Smooth muscle cell (in vitro differentiated cells): ENCODE measurements at regions not wholly inside any gene's neighbourhood (a gene's known extent, or its start where the extent isn't known, plus 50 kb on each side); places are given as distances from the start of the nearest gene placed in this dataset.
A peak's percentile ranks its signal among the peaks of the same experiment; 100 is the strongest.

Experiments used
- DNase-seq: peaks from one replicate; lab custom pipeline; 2025; ENCODE audit not compliant: unreplicated experiment; lab: John Stamatoyannopoulos, UW
- H2AFZ ChIP-seq: fragments of 200-600 bp; sonication (generic); 2 replicates; pipeline ENCODE4 v1.6.0; 2016; ENCODE audit warnings: antibody characterized with exemption, low read depth, mild to moderate bottlenecking
- H3F3A ChIP-seq: fragments of 200-600 bp; sonication (generic); 2 replicates; pipeline ENCODE4 v1.6.0; 2017; ENCODE audit warnings: antibody characterized with exemption, low read depth
- H3K27ac ChIP-seq: fragments of 200-600 bp; sonication (generic); 2 replicates; pipeline ENCODE4 v1.5.1; 2016; ENCODE audit warnings: low read depth, mild to moderate bottlenecking
- H3K27me3 ChIP-seq: fragments of 200-600 bp; sonication (generic); 2 replicates; pipeline ENCODE4 v1.6.1; 2016; ENCODE audit warnings: low read depth, mild to moderate bottlenecking
- H3K36me3 ChIP-seq: fragments of 200-600 bp; sonication (generic); 2 replicates; pipeline ENCODE4 v1.5.1; 2016; ENCODE audit warnings: low read depth
- H3K4me1 ChIP-seq: fragments of 200-600 bp; sonication (generic); 2 replicates; pipeline ENCODE4 v1.5.1; 2016; ENCODE audit warnings: low read depth
- H3K4me2 ChIP-seq: fragments of 200-600 bp; sonication (generic); 2 replicates; pipeline ENCODE4 v1.6.0; 2016; ENCODE audit warnings: mild to moderate bottlenecking
- H3K4me3 ChIP-seq: fragments of 200-600 bp; sonication (generic); 2 replicates; pipeline ENCODE4 v1.5.1; 2016; ENCODE audit warnings: mild to moderate bottlenecking
- H3K79me2 ChIP-seq: fragments of 200-600 bp; sonication (generic); 2 replicates; pipeline ENCODE4 v1.6.0; 2016; ENCODE audit warnings: low read depth, mild to moderate bottlenecking
- H3K9ac ChIP-seq: fragments of 200-600 bp; sonication (generic); 2 replicates; pipeline ENCODE4 v1.6.0; 2016; ENCODE audit warnings: low read depth
- H3K9me3 ChIP-seq: fragments of 200-600 bp; sonication (generic); replicated peaks from 2 replicates; pipeline ENCODE4 v1.5.1; 2016; ENCODE audit warnings: low read depth
- H4K20me1 ChIP-seq: fragments of 200-600 bp; sonication (generic); 2 replicates; pipeline ENCODE4 v1.6.0; 2016; ENCODE audit warnings: low read depth
- CTCF ChIP-seq: fragments of 200-600 bp; sonication (generic); IDR thresholded peaks from 2 replicates; pipeline ENCODE4 v1.5.1; 2017; ENCODE audit warnings: borderline replicate concordance, mild to moderate bottlenecking, antibody characterized with exemption; ENCODE audit not compliant: insufficient read depth, poor library complexity, severe bottlenecking
- WGBS: methylation state at CpG from one replicate; pipeline ENCODE4 v1.1.7; 2016; ENCODE audit warnings: low lambda C conversion rate; 5-methylcytosine and 5-hydroxymethylcytosine counted together

GRCh38 chr9:99746406-99746805, 75.3 kb upstream of the NR4A3 start:
- Histone ChIP-seq H3K9me3 (no peaks in the 10 kb centered on the region), H3K4me2 (no peak overlapping the region), H3K9ac (no peak overlapping the region), H3K27me3 (no peaks in the 10 kb centered on the region), H3K4me3 (no peak overlapping the region), H3K27ac (no peak overlapping the region), H3F3A (no peaks in the 10 kb centered on the region), H3K4me1 (no peaks in the 10 kb centered on the region), H3K79me2 (no peaks in the 10 kb centered on the region), H3K36me3 (no peaks in the 10 kb centered on the region), H2AFZ (no peak overlapping the region), H4K20me1 (no peaks in the 10 kb centered on the region)
- DNase-seq = no peak
- TF ChIP-seq CTCF = no peak
- 92% methylated on average over 1 of the region's 1 CpG for WGBS

GRCh38 chr9:99748266-99748665, 73.4 kb upstream of the NR4A3 start:
- H3K4me2 ChIP-seq = no peak overlapping the region
- no peak overlapping the region for H3K4me3 ChIP-seq
- H3K79me2 ChIP-seq = no peaks in the 10 kb centered on the region
- H3K9me3 ChIP-seq = no peaks in the 10 kb centered on the region
- H3K4me1 ChIP-seq = no peaks in the 10 kb centered on the region
- H3K27ac ChIP-seq = peak overlapping the region; percentile 47
- H3F3A ChIP-seq = no peaks in the 10 kb centered on the region
- H3K36me3 ChIP-seq = no peaks in the 10 kb centered on the region
- H2AFZ ChIP-seq = no peak overlapping the region
- no peaks in the 10 kb centered on the region for H4K20me1 ChIP-seq
- no peaks in the 10 kb centered on the region for H3K27me3 ChIP-seq
- no peak for TF ChIP-seq CTCF
- no peak for DNase-seq
- H3K9ac ChIP-seq = no peak overlapping the region

GRCh38 chr9:99748676-99749075, 73.0 kb upstream of the NR4A3 start:
- no peaks in the 10 kb centered on the region for H4K20me1 ChIP-seq
- no peak for DNase-seq
- H3K36me3 ChIP-seq = no peaks in the 10 kb centered on the region
- no peaks in the 10 kb centered on the region for H3K4me1 ChIP-seq
- H3K9ac ChIP-seq = no peak overlapping the region
- H3K4me2 ChIP-seq = no peak overlapping the region
- H3K27me3 ChIP-seq = no peaks in the 10 kb centered on the region
- TF ChIP-seq CTCF = no peak
- no peak overlapping the region for H3K4me3 ChIP-seq
- no peaks in the 10 kb centered on the region for H3K9me3 ChIP-seq
- H2AFZ ChIP-seq = no peak overlapping the region
- no peaks in the 10 kb centered on the region for H3K79me2 ChIP-seq
- H3K27ac ChIP-seq = peak overlapping the region; percentile 47
- H3F3A ChIP-seq = no peaks in the 10 kb centered on the region
- 41% methylated on average over 1 of the region's 1 CpG for WGBS

GRCh38 chr9:99749641-99750040, 72.0 kb upstream of the NR4A3 start:
- no peaks in the 10 kb centered on the region for H3F3A ChIP-seq
- H3K27me3 ChIP-seq = no peaks in the 10 kb centered on the region
- H3K4me2 ChIP-seq = no peak overlapping the region
- no peak overlapping the region for H3K9ac ChIP-seq
- no peaks in the 10 kb centered on the region for H3K9me3 ChIP-seq
- H3K4me3 ChIP-seq = no peak overlapping the region
- WGBS = 94% methylated on average over 5 of the region's 5 CpGs
- no peak overlapping the region for H2AFZ ChIP-seq
- no peaks in the 10 kb centered on the region for H3K79me2 ChIP-seq
- H3K36me3 ChIP-seq = no peaks in the 10 kb centered on the region
- no peak for DNase-seq
- no peak overlapping the region for H3K27ac ChIP-seq
- no peaks in the 10 kb centered on the region for H4K20me1 ChIP-seq
- no peak for TF ChIP-seq CTCF
- no peaks in the 10 kb centered on the region for H3K4me1 ChIP-seq
